ENCODE measurements at regions not wholly inside any gene's neighbourhood (a gene's known extent, or its start where the extent isn't known, plus 50 kb on each side); places are given as distances from the start of the nearest gene placed in this dataset.

DNA sequence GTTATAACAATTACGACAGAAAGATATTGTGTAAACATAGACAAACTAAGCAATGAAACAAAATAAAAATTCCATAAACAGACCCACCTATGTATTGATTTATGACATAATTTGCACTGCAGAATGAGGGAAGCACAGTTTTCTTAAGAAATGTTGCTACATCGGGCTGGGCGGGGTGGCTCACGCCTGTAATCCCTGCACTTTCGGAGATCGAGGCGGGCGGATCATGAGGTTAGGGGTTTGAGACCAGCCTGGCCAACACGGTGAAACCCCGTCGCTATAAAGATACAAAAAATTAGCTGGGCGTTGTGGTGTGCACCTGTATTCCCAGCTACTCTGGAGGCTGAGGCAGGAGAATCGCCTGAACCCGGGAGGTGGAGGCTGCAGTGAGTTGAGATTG lies 1344.4 kb upstream of the WWC1 start:
- Histone ChIP-seq H3K27me3 (no peaks in the 10 kb centered on the region), H3K27ac (no peak overlapping the region), H3K4me3 (no peak overlapping the region), H3K9me3 (no peaks in the 10 kb centered on the region), H3K36me3 (no peaks in the 10 kb centered on the region), H3K4me1 (no peaks in the 10 kb centered on the region)
- ATAC-seq = no peak
- TF ChIP-seq POLR2A (IDR thresholded peaks at IDR 0.05) = no peak
- TF ChIP-seq, protein P1, sequence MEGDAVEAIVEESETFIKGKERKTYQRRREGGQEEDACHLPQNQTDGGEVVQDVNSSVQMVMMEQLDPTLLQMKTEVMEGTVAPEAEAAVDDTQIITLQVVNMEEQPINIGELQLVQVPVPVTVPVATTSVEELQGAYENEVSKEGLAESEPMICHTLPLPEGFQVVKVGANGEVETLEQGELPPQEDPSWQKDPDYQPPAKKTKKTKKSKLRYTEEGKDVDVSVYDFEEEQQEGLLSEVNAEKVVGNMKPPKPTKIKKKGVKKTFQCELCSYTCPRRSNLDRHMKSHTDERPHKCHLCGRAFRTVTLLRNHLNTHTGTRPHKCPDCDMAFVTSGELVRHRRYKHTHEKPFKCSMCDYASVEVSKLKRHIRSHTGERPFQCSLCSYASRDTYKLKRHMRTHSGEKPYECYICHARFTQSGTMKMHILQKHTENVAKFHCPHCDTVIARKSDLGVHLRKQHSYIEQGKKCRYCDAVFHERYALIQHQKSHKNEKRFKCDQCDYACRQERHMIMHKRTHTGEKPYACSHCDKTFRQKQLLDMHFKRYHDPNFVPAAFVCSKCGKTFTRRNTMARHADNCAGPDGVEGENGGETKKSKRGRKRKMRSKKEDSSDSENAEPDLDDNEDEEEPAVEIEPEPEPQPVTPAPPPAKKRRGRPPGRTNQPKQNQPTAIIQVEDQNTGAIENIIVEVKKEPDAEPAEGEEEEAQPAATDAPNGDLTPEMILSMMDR (IDR thresholded peaks at IDR 0.05 in 4 of 5, conservative IDR thresholded peaks at IDR 0.05 in 1 of 5) = no peak
- in situ Hi-C loops (cut with MboI; ENCODE audit: low sequenced_read_pairs in 4 of 4) = no loop called here
- DNase-seq = no peak
- intact Hi-C loops (cut with DNase I; ENCODE audit: low total_unique reads) = no loop called here

DNA sequence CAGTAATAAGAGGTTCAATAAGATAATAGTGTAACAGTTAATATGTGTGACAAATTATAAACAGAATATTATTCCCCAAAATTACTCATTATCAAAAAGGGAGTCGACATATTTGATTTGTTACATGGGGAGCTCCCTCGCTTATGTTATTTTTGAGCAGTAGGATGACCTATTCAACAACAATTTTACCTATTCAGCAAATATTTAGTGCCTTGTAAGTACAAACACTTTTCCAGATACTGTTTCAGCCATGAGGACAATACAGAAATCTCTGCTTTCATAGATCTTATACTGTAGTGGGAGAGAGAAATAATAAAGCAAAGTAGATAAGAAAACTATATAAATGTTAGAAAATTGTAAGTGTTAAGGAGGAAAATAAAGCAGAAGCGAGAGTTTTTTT lies 1342.8 kb upstream of the WWC1 start:
- no peak overlapping the region for H3K4me3 ChIP-seq
- DNase-seq = no peak
- in situ Hi-C loops (cut with MboI; ENCODE audit: low sequenced_read_pairs in 4 of 4) (no loop called here), intact Hi-C loops (cut with DNase I; ENCODE audit: low total_unique reads) (no loop called here)
- TF ChIP-seq, protein P1 (IDR thresholded peaks at IDR 0.05 in 4 of 5, conservative IDR thresholded peaks at IDR 0.05 in 1 of 5) = no peak
- TF ChIP-seq POLR2A (IDR thresholded peaks at IDR 0.05) = no peak
- no peaks in the 10 kb centered on the region for H3K27me3 ChIP-seq
- no peaks in the 10 kb centered on the region for H3K4me1 ChIP-seq
- no peaks in the 10 kb centered on the region for H3K9me3 ChIP-seq
- no peaks in the 10 kb centered on the region for H3K36me3 ChIP-seq
- no peak for ATAC-seq
- no peak overlapping the region for H3K27ac ChIP-seq

DNA sequence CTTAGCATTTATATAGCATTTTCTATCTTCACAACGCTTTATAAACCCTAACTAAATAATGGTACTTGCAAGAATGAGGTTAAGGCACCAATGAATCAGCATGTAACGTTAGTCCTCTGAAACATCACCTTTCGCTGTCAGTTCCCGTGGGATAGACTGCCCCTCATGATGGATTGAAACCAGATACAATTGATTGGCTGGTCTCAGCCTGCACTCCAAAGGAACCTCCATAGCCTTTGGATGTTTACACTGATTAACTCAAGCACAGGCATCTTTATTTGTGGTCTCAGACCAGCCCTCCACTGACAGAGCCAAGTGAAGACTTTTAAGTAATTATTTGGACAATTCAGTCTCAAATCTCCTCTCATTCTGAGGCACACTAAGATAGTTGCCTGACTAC lies 1339.4 kb upstream of the WWC1 start:
- Histone ChIP-seq H3K4me1 (no peaks in the 10 kb centered on the region), H3K9me3 (no peaks in the 10 kb centered on the region), H3K27ac (no peak overlapping the region), H3K4me3 (no peak overlapping the region), H3K36me3 (no peaks in the 10 kb centered on the region), H3K27me3 (no peaks in the 10 kb centered on the region)
- TF ChIP-seq, protein P1 (IDR thresholded peaks at IDR 0.05 in 4 of 5, conservative IDR thresholded peaks at IDR 0.05 in 1 of 5) = no peak
- TF ChIP-seq POLR2A (IDR thresholded peaks at IDR 0.05) = no peak
- in situ Hi-C loops (cut with MboI; ENCODE audit: low sequenced_read_pairs in 4 of 4) (no loop called here), intact Hi-C loops (cut with DNase I; ENCODE audit: low total_unique reads) (no loop called here)
- DNase-seq (no peak), ATAC-seq (no peak)

DNA sequence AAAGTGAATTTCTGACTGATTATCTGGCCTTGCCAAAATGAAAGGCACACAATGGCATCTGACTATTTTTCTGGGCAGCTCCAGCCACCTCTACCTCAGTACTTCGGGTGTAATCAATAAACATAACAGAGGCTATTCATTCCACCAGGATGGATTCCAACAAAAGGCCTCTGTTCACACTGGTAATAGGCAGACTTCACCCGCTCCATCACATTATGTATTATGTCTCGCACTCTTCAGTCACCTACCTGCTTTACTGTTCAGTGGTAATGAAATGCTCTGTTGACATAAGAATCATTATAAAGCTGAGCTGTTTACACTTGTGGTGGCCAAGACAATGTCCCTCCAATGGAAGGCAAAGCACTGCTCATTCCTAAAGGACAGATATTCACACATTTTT lies 1333.7 kb upstream of the WWC1 start:
- Histone ChIP-seq H3K4me1 (no peaks in the 10 kb centered on the region), H3K27ac (no peak overlapping the region), H3K4me3 (no peak overlapping the region), H3K27me3 (no peaks in the 10 kb centered on the region), H3K36me3 (no peaks in the 10 kb centered on the region), H3K9me3 (no peaks in the 10 kb centered on the region)
- TF ChIP-seq POLR2A (IDR thresholded peaks at IDR 0.05) = no peak
- TF ChIP-seq, protein P1 (IDR thresholded peaks at IDR 0.05 in 4 of 5, conservative IDR thresholded peaks at IDR 0.05 in 1 of 5) = no peak
- in situ Hi-C loops (cut with MboI; ENCODE audit: low sequenced_read_pairs in 4 of 4) (no loop called here), intact Hi-C loops (cut with DNase I; ENCODE audit: low total_unique reads) (no loop called here)
- DNase-seq = no peak
- no peak for ATAC-seq

DNA sequence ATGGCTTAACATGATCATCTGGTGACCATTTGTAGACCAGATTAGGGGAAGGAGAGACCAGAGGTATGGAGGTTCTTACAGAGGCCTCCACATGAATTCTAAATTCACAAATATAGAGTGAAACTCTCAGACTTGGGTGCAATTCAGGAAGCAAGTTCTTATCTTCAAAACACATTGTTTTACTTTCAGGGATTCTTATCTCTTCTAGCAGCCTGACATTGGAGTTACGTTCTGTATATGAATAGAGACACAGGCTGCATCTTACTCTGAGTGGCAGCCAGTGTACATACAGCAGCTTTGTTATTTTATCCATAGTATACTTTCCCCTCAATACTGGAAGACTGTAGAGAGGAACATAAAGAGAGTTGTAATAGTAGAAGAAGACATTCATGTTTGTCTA lies 1331.7 kb upstream of the WWC1 start:
- ATAC-seq (no peak), DNase-seq (no peak)
- intact Hi-C loops (cut with DNase I; ENCODE audit: low total_unique reads) (no loop called here), in situ Hi-C loops (cut with MboI; ENCODE audit: low sequenced_read_pairs in 4 of 4) (no loop called here)
- no peak overlapping the region for H3K4me3 ChIP-seq
- no peaks in the 10 kb centered on the region for H3K9me3 ChIP-seq
- H3K36me3 ChIP-seq = no peaks in the 10 kb centered on the region
- no peaks in the 10 kb centered on the region for H3K27me3 ChIP-seq
- H3K4me1 ChIP-seq = no peaks in the 10 kb centered on the region
- H3K27ac ChIP-seq = no peak overlapping the region
- no peak for TF ChIP-seq POLR2A (IDR thresholded peaks at IDR 0.05)
- TF ChIP-seq, protein P1 (IDR thresholded peaks at IDR 0.05 in 4 of 5, conservative IDR thresholded peaks at IDR 0.05 in 1 of 5) = no peak

Measured in gastrocnemius medialis (tissue), 4 donors.